ENCODE measurements at regions not wholly inside any gene's neighbourhood (a gene's known extent, or its start where the extent isn't known, plus 50 kb on each side); places are given as distances from the start of the nearest gene placed in this dataset.

DNA sequence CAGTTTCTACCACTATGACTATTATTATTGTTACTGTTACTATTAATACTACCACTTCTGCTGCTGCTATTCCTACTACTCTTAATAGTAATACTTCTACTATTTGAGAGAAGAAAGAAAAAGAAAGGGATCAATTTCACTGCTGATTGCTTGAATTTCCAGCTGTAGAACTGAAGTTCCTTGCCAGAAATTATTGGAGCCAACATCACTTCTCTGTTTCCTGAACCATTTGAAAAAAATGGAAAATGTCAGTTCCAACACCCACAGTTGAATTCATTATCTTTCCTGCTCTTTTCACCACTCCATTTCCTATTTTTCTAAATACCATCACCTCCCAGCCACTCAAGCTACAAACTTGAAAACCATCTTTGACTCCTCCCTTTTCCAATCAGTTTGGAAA lies 54.1 kb upstream of the PIK3C2G start:
- no peak overlapping the region for H2AK5ac ChIP-seq (ENCODE audit: low read depth, low read length)
- H4K8ac ChIP-seq (ENCODE audit: low read depth in 2 of 2, low read length in 2 of 2), result no peak overlapping the region
- no peak overlapping the region for H3K18ac ChIP-seq (ENCODE audit: low read depth, low read length)
- H2BK120ac ChIP-seq (ENCODE audit: low read depth, low read length), result no peak overlapping the region
- no peaks in the 10 kb centered on the region for H3K27me3 ChIP-seq (ENCODE audit: control insufficient read depth, insufficient read depth, low read length)
- H3K36me3 ChIP-seq (ENCODE audit: control insufficient read depth, insufficient read depth, low read length), result no peaks in the 10 kb centered on the region
- CTCF ChIA-PET, result no interaction called here
- no TSS peak for BruUV-seq (replicated peaks)
- no peak overlapping the region for H3K9ac ChIP-seq (ENCODE audit: low read depth, low read length)
- TF ChIP-seq, protein P1, sequence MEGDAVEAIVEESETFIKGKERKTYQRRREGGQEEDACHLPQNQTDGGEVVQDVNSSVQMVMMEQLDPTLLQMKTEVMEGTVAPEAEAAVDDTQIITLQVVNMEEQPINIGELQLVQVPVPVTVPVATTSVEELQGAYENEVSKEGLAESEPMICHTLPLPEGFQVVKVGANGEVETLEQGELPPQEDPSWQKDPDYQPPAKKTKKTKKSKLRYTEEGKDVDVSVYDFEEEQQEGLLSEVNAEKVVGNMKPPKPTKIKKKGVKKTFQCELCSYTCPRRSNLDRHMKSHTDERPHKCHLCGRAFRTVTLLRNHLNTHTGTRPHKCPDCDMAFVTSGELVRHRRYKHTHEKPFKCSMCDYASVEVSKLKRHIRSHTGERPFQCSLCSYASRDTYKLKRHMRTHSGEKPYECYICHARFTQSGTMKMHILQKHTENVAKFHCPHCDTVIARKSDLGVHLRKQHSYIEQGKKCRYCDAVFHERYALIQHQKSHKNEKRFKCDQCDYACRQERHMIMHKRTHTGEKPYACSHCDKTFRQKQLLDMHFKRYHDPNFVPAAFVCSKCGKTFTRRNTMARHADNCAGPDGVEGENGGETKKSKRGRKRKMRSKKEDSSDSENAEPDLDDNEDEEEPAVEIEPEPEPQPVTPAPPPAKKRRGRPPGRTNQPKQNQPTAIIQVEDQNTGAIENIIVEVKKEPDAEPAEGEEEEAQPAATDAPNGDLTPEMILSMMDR (conservative IDR thresholded peaks at IDR 0.05; ENCODE audit: low read depth, low read length), result no peak
- TF ChIP-seq NFE2L2 (IDR thresholded peaks at IDR 0.05; ENCODE audit: low read depth, low read length), result no peak
- no peak for TF ChIP-seq POLR2A (IDR thresholded peaks at IDR 0.05; ENCODE audit: low read depth, low read length)
- no peak for TF ChIP-seq CEBPB (IDR thresholded peaks at IDR 0.05; ENCODE audit: low read depth, low read length)
- no peak for TF ChIP-seq MAFK (IDR thresholded peaks at IDR 0.05; ENCODE audit: low read depth, low read length)
- no peak for TF ChIP-seq FOS (IDR thresholded peaks at IDR 0.05; ENCODE audit: low read depth, low read length)
- no peak for TF ChIP-seq MXI1 (IDR thresholded peaks at IDR 0.05; ENCODE audit: borderline replicate concordance, low read depth, low read length)
- TF ChIP-seq CHD1 (IDR thresholded peaks at IDR 0.05; ENCODE audit: low read depth, low read length), result no peak
- TF ChIP-seq BHLHE40 (IDR thresholded peaks at IDR 0.05; ENCODE audit: low read depth, low read length), result no peak
- no peak for TF ChIP-seq RAD21 (IDR thresholded peaks at IDR 0.05; ENCODE audit: low read length)
- TF ChIP-seq, protein P2, sequence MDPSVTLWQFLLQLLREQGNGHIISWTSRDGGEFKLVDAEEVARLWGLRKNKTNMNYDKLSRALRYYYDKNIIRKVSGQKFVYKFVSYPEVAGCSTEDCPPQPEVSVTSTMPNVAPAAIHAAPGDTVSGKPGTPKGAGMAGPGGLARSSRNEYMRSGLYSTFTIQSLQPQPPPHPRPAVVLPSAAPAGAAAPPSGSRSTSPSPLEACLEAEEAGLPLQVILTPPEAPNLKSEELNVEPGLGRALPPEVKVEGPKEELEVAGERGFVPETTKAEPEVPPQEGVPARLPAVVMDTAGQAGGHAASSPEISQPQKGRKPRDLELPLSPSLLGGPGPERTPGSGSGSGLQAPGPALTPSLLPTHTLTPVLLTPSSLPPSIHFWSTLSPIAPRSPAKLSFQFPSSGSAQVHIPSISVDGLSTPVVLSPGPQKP (IDR thresholded peaks at IDR 0.05; ENCODE audit: borderline replicate concordance, low read depth, low read length), result no peak
- no peak for TF ChIP-seq RCOR1 (IDR thresholded peaks at IDR 0.05; ENCODE audit: insufficient replicate concordance, low read length)
- TF ChIP-seq MAZ (IDR thresholded peaks at IDR 0.05; ENCODE audit: borderline replicate concordance, low read depth, low read length), result no peak
- TF ChIP-seq, protein P3, sequence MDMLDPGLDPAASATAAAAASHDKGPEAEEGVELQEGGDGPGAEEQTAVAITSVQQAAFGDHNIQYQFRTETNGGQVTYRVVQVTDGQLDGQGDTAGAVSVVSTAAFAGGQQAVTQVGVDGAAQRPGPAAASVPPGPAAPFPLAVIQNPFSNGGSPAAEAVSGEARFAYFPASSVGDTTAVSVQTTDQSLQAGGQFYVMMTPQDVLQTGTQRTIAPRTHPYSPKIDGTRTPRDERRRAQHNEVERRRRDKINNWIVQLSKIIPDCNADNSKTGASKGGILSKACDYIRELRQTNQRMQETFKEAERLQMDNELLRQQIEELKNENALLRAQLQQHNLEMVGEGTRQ (IDR thresholded peaks at IDR 0.05; ENCODE audit: low read depth, low read length), result no peak
- H3K14ac ChIP-seq (replicated peaks; ENCODE audit: low read depth, low read length), result no peak overlapping the region
- H3K9me3 ChIP-seq (ENCODE audit: control insufficient read depth, insufficient read depth, low read length), result no peaks in the 10 kb centered on the region
- no peak overlapping the region for H3K4ac ChIP-seq (ENCODE audit: low read depth, low read length)
- no peak overlapping the region for H3K4me3 ChIP-seq (ENCODE audit: insufficient read depth, low read depth, low read length)
- H2BK5ac ChIP-seq (ENCODE audit: low read depth, low read length, poor library complexity, severe bottlenecking), result no peak overlapping the region
- ATAC-seq (ENCODE audit: low read depth) (no peak), DNase-seq (no peak)
- in situ Hi-C loops (cut with MboI; ENCODE audit: low sequenced_read_pairs), result no loop called here
- H4K20me1 ChIP-seq (ENCODE audit: insufficient read depth, low read length), result no peaks in the 10 kb centered on the region
- no peak overlapping the region for H3K23ac ChIP-seq (ENCODE audit: low read depth, low read length)
- no peak overlapping the region for H3K56ac ChIP-seq (ENCODE audit: extremely low read depth, insufficient read depth, low read length)
- intact Hi-C loops (cut with micrococcal nuclease), result no loop called here
- H2BK15ac ChIP-seq (ENCODE audit: low read depth, low read length), result no peak overlapping the region
- POLR2A ChIA-PET (ENCODE audit: unreplicated experiment), result no interaction called here
- no peak overlapping the region for H3K4me2 ChIP-seq (ENCODE audit: low read depth, low read length)
- no peak overlapping the region for H4K5ac ChIP-seq (ENCODE audit: low read depth, low read length)
- H3K9me1 ChIP-seq (ENCODE audit: insufficient read depth, low read length), result no peaks in the 10 kb centered on the region
- H3K79me1 ChIP-seq (ENCODE audit: low read depth in 1 of 2, low read length in 2 of 2), result no peaks in the 10 kb centered on the region
- no peaks in the 10 kb centered on the region for H3K4me1 ChIP-seq (ENCODE audit: control insufficient read depth, insufficient read depth, low read length)
- no peak overlapping the region for H3K27ac ChIP-seq (ENCODE audit: insufficient read depth, low read length)
- H2AFZ ChIP-seq (replicated peaks; ENCODE audit: low read length, poor library complexity), result no peak overlapping the region
- dilution Hi-C loops (cut with HindIII; ENCODE audit: low sequenced_read_pairs, unreplicated experiment), result no loop called here
- no peak overlapping the region for H4K91ac ChIP-seq (ENCODE audit: insufficient read depth, low read depth, low read length)
- no peak overlapping the region for H2BK20ac ChIP-seq (ENCODE audit: low read depth, low read length)
- no peak overlapping the region for H2AK9ac ChIP-seq (replicated peaks; ENCODE audit: low read depth, low read length, poor library complexity)
